ENCODE measurements at regions not wholly inside any gene's neighbourhood (a gene's known extent, or its start where the extent isn't known, plus 50 kb on each side); places are given as distances from the start of the nearest gene placed in this dataset.

DNA sequence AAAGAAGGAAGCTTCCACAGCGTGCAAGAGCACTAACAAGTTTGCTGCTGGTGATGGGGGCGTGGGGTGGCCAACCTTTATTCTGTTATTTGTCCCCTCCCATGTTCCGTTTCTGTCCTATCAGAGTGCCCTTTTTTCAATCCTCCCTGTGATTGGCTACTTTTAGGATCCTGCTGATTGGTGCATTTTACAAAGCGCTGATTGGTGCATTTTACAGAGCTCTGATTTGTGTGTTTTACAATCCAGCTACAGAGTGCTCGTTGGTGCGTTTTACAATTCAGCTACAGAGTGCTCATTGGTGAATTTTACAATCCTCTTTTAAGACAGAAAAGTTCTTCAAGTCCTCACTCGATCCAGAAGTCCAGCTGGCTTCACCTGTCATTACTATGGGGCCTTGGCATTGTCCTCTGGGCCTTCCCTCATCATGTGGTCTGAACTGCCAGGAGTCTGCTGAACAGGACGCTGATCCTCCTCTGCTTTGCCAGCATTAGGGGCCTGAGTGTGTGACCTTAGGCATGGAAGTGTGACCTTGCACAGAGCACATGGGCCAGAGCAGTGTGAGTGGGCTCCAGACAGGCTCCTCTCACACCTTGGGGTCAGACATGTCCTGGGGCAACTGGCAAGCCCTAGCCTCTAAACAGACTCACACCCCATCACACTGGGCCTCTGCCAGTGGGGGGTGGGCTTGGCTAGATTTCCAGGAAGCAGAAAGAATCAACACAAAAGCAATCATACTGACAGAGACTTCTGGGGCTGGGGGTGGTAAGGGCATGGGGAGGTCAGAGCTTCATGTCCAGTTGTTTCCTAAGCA lies 167.4 kb downstream of the PTPN20 start:
- DNase-seq, result no peak

DNA sequence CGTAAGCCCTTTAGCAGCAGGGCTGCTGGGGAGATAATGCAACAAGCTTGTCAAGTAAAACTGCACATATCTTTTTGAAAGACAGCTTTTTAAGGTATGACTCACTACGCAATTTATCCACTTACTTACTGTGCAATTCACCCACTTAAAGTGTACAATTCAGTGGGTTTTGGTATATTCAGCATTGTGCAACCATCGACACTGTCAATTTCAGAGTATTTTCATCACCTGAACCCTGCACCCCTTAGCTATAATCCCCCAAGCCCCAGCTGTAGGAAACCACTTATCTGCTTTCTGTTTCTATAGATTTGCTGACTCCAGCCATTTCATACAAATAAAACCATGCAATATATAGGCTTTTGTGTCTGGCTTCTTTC lies 168.0 kb downstream of the PTPN20 start:
- DNase-seq, result no peak

DNA sequence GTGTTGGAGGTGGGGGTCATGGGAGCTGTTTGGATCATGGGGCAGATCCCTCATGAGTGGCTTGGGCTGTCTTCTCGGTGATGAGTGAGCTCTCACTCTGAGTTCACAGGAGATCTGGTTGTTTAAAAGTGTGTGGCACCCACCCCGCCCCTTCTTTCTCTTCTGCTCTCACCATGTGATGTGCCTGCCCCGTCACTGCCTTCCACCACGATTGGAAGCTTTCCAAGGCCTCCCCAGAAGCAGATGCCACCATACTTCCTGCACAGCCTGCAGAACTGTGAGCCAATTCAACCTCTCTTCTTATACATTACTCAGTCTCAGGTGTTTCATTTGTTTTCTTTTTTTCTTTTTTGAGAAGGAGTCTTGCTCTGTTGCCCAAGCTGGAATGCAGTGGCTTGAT lies 170.0 kb downstream of the PTPN20 start:
- no peak for DNase-seq

DNA sequence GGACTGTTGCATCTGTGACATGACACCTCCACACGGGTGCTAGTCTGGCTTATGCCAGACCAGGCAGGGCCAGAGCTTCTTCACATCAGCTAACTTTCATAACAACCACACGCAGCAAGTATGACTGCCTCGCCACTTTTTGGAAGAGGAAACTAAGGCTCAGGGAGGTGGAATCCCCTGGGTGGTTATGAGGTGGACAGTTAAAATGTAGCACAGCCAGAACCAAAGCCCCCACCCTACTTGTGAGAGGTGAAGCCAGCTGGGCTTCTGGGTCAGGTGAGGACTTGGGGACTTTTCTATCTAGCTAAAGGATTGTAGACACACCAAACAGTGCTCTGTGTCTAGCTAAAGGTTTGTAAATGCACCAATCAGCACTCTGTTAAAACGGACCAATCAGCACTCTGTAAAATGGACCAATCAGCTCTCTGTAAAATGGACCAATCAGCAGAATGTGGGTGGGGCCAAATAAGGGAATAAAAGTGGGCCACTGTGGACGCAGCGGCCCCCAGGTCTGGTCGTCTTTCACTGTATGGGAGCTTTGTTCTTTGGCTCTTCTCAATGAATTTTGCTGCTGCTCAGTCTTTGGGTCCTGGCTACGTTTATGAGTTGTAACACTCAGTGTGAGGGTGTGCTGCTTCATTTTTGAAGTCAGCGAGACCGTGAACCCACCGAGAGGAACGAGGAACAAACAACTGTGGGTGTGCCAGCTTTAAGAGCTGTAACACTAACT lies 171.0 kb downstream of the PTPN20 start:
- no peak for DNase-seq

DNA sequence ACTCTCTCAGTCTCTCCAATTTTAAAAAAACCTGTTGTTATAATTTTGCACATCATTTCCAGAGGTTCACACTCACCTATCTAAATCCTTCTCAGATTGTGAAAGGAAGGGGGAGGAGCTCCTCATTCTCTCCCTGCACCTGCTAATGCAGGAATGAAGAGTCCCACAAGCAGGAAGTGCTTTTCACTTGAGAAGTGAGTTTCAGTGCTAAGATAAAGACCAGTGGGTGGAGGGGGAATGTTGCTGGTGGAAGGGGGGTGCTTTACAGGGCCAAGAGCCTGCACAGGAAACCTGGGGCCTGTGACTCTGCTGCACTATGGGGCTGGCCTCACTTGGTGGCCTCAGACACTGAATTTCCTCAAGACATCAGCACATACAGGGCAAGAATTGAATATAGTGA lies 176.4 kb downstream of the PTPN20 start:
- DNase-seq, result no peak

DNA sequence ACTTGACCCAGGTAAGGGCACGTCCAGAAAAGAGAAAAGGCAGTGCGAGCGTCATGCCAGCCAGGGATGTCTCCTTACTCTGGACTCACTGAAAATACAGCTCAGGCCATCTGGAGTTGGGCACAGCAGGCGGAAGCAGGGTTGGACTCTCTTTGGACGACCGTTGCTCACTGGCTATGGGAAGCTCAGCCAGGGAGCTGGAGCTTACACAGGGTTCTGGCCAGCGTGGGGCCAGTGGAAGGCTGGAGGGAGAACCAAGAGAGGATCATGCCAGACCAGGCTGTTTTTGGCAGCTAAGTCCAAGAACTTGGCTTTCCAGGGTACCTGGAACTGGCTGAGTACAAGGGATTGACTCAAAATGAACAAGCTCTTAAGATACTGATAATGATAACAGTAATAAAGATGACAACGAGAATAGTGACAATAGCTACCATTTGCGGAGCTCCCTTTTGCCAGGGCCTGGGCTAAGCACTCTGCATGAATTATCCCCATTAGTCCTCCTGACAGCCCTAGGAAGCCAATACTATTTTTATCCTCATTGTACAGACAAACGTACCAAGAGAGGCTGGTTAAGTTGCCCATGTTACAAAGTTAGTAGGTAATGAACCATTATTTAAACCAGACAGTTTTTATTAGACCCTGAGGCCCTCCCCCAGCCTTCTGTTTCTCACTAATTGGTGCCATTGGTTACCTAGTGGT lies 177.6 kb downstream of the PTPN20 start:
- DNase-seq, result no peak

DNA sequence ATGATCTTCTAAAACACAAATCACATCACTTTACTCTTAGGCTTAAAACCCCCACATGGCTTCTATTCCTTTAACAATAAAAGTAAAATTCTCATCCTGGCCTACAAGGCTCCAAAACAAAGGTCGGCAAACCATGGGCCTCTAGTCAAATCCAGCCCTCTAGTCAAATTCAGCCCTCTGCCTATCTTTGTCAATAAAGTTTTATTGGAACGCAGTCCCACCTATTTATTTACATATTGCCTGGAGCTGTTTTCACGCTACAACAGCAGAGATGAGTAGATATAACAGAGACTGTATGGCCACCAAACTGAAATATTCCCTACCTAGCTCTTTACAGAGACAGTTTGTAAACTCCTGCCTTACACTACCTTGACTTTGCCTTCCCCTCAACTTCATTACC lies 178.8 kb downstream of the PTPN20 start:
- DNase-seq, result no peak

DNA sequence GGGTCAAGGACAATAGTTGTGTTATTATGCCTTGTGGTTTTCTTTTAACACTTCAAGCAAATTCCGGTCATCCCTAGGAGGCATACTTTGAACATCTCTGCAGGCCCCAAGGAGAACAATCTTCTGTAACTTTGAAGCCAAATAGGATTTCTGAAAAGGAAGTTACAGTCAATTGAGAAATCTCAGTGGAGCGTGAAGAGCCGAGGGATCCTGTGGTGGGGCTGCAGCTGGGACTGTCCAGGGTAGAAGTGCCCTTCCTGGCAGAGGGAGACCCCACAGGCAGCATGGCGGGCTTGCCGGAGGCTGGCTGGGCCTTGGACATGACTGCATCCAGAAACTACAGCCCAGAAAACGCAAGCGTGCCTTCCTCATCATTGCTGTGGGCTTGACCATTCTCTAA lies 179.7 kb downstream of the PTPN20 start:
- no peak for DNase-seq

DNA sequence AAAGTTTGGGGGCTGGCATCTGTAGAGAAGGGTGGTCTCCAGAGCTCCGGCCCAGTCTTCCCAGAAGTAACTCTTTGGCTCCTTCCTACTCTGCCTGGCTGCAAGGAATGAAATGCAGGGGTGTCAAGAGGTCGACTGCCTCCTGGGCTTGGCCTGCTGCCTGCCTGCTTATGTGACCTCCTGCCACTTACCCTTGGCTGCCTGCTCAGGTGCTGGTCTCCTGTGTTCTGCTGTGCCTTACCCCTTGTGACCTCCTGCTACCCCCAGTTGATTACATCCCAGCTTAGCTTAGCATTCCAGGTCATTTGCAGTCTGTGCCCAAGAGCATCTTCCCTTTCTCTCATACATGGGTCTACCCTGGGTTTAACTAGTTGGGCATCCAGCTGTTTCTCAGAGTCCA lies 180.2 kb downstream of the PTPN20 start:
- DNase-seq, result no peak

DNA sequence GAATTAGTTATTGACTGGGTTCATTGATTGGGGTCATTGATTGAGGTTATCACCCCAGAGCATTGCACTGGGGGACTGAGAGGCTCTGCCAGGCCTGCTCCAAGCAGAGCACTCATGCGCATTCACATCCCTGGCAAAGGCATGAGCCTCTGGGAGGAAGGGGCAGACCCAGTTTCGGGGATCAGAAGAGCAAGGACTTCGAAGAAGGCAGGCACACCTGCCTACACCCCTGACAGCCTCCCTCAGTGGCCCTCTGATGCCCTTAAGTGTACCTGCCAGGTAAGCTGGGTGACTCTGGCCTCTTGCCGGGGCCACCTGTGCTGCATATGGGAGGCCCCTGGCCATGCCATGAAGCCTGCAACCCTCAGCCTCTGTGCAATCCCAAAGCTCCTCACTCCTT lies 181.1 kb downstream of the PTPN20 start:
- DNase-seq, result no peak

DNA sequence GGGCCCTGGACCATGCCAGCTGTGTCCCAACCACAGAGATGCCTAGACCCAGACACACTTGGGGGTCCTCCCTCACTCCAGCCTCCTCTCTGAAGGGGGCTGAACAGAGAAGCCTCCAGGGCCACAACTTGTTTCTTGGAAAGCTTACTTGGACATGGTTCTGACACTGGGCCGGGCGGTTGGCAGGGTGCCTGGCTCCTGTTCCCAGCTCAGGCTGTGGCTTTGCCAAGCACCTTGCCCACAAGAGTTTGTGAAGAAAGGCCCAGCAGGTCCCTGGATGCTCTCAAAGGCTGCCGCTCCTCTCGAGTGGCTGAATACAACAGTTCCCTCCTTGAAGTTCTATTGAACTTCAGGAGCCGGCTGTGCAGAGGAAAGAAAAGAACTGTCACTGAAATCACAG lies 181.6 kb downstream of the PTPN20 start:
- peak in 1 of 2 experiments; percentile 32 for DNase-seq

DNA sequence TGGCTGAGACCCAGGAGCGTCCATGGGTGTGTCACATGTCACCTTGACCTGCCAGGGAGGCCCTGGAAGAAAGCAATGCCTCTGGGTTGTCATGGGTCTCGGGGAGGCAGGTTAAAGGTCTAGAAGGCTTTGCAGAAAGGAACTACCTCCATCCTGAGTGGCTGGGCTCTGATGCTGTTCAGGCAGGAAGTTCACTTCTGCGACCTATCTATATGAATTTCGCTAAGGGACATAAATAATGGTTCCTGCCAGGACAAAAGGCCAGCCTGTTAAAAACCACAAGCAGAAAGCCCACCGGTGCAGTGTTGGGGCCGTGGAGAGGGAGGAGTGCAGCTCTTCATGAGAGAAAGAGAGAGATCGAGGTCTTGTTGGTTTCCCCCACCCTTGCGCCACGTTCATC lies 182.9 kb downstream of the PTPN20 start:
- DNase-seq, result no peak

DNA sequence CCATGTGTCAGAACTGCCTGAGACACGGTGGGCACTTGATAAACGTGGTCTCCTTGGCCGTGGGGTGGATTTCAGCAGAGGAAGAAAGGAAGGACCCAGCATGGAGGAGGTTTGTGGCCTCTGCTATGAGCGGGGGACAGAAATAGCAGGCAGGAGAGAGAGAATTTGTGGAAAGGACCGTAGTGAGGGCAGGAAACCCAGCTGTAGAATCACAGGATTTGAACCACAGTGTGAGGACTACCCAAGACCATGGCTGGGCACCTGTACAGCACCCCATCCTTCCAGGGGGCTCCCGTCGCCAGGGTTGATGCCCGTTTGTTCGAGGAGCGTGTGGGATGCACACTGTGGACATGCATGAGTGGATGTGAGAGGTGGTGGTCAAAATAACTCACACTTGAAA lies 183.4 kb downstream of the PTPN20 start:
- no peak for DNase-seq

DNA sequence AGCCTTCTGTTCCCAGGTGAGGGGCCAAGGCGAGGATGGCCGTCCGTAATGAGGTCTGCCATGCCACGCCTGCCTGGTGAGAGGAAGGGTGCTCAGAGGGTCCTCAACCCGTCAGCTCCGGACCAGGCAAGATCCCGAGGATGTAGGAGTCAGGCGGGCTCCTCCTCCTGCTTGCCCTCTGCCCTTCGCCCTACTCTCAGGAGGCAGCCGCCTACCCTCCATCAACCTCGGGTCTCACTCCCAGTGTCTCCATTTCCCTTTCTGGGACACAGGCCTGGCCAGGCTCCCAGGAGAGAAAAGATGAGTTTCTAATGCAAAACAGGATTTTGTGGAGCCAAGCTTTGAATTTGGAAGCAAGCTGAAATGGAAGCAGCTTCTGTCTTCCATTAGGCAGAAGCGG lies 184.0 kb downstream of the PTPN20 start:
- DNase-seq, result no peak

DNA sequence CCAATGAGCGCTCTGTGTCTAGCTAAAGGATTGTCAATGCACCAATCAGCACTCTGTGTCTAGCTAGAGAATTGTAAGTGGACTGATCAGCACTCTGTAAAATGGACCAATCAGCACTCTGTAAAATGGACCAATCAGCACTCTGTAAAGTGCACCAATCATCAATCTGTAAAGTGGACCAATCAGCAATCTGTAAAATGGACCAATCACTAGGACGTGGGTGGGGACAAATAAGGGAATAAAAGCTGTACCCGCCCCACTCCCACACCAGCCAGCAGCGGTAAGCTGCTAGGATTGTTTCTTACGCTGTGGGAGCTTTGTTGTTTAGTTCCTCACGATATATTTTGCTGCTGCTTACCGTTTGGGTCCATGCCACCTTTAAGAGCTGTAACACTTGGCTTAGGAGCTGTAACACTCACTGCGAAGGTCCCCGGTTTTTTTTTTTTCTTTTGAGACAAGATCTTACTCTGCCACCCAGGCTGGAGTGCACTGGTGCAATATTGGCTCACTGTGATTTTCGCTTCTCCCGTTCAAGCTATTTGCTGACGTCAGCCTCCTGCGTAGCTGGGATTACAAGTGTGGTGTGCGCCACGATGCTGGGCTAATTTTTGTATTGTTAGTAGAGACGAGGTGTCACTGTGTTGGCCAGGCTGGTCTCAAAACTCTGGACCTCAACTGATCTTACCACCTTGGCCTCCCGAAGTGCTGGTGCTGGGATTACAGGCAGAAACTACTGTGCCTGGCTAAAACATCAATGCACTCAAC lies 184.8 kb downstream of the PTPN20 start:
- no peak for DNase-seq

DNA sequence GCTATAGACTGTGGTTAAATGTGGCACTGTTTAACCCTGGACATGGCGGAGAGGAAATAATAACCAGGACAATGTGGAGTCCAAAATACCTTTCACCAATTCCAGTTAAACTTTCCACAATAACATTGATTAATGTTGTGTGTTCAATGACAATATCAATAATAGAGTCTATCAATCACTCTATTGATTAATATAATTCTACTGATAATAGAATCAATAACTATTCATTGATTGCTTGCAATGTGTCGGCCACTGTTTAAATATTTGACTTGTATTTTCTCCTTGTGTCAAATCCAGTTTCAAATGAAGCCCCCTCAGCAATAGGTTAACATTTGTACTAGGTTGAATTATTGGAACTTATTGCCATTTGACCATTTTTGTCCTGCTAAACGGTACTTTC lies 187.0 kb downstream of the PTPN20 start:
- no peak for DNase-seq

DNA sequence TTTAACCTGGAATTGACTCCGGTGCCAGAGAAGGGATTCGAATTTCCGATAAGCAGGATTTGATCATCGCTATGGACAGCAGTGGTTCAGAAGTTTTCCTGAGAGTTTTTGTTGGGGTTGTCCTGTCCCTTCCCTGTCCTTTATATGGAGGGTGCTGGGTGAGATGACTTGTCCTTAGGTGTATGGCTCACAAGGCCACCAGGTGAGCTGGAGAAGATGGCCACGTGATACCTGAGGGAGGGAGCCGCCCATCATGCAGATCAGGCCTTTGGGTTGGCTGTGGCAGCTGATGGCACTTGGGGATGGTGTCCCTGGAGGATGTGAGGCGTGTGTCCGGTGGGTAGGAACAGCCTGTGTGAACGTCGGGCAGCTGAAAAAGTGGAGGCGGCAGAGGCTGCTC lies 187.7 kb downstream of the PTPN20 start:
- DNase-seq, result no peak

DNA sequence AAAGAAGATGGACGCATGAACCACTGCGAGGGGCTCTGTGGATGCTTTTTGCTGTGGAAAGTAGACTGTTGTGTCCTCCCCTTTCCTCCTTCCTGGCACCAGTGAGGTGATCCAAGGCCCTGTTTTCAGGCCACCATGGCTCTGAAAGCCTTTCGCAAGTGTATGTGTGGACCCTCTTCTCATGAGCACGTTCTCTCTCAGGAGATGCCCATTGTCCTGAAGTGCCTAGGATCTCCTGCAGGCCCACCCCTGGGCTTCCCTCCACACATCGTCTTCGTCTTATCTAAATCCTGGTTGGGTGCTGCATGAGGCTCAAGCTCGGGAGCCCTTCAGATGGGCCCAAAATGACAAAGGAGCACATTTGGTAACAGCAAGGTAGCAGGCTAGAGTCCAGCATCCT lies 188.2 kb downstream of the PTPN20 start:
- DNase-seq, result no peak

DNA sequence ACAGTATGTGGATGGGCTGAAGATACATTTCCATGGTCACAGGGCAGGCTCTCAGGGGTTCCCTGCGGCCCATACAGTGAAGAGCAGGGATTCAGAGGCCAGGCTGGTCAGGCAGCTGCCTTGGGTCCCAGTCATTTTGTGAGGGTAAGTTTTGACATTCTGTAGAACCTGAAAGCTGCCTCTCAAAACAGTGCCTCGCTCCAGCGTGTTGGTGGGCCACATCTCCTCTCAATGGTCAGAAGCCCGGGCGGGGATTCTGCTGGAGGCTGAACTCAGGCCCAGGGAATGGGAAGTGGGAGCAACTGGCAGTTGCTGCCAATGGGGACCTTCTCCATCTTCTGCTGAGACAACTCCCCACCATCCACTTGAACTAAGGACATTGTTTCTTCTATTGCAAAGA lies 190.0 kb downstream of the PTPN20 start:
- no peak for DNase-seq

DNA sequence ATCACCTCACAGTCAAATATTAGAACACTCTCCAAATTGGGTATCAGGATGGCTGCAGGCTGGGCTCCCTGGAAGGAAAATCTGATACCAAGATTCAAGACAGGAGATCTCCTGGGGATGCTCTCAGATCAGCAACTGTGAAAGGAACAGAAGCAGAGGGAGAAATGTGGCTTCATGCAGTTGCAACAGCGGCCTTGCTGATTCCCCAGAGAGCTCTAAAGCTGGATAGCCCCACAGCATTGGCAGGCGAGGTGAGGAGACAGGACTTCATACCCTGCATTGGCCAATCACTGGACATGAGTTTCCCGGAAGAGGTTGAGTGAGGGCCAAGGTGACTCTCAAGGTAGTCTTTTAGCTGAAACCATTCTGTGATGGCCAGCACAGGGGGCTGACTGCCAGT lies 190.6 kb downstream of the PTPN20 start:
- DNase-seq, result no peak

DNA sequence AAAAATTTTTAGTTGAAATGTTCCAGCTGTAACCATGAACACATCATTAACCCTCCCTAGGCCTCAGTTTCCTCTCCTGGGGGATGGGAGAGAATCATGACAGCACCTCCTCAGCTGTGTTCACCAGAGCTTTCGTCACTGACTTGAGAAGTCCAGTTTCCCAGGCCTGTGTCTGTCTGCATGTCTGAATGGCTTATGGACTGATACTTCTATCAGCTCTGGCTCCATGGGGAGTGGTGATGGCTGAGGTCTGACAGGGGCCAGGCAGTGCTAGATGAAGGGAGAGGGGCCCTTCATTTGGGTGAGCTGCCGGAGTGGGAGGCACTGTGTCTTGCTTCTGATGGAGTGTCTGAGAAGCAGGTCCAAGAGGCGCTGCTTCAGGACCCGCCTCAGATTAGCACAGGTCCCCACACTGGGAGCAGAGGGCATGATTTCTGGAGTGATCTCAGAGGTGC lies 192.9 kb downstream of the PTPN20 start:
- DNase-seq, result no peak

DNA sequence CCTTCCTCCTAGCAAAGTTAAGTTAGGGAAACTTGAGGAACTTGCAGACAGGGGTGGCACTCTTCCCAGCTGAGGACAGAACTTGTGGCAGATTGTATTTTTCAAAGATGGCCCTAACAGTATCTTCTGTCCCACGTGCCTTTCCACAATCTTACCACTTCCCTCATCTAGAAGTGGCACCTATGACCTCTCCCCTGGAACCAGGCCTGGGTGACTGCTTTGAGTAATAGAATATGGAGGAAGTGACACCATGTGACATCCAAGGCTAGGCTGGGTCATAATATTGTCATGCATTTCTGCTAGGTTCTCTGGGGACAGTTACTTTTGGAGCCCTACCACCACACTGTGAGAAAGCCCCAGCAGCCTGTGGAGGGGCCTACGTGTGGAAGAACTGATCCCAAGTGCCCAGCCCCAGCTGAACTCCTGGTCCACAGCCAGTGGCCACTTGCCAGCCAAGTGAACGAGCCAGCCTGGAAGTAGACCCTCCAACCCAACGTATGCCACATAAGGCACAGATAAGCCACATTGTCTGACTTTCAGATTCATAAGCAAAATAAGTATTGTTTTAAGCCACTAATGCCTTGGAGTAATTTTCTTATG lies 193.7 kb downstream of the PTPN20 start:
- DNase-seq, result no peak
